Large intestine (tissue), 3 donors: ENCODE measurements at regions not wholly inside any gene's neighbourhood (a gene's known extent, or its start where the extent isn't known, plus 50 kb on each side); places are given as distances from the start of the nearest gene placed in this dataset.

Experiments
- DNase-seq, 2 donors: peaks; one replicate each; pipeline versions ENCODE4 v3.0.0 to v3.0.0-alpha.2; 2013
- H3K27ac ChIP-seq: one replicate; pipeline ENCODE4 v1.5.1; 2013; ENCODE audit warnings: low read length
- H3K27me3 ChIP-seq: 2 replicates; pipeline ENCODE4 v1.6.1; 2013; ENCODE audit warnings: low read length; ENCODE audit not compliant: control insufficient read depth, insufficient read depth
- H3K36me3 ChIP-seq: 2 replicates; pipeline ENCODE4 v1.6.1; 2013; ENCODE audit warnings: low read length; ENCODE audit not compliant: control insufficient read depth, insufficient read depth
- H3K4me1 ChIP-seq: one replicate; pipeline ENCODE4 v1.6.1; 2013; ENCODE audit warnings: low read length; ENCODE audit not compliant: control insufficient read depth, insufficient read depth
- H3K4me3 ChIP-seq: one replicate; pipeline ENCODE4 v1.5.1; 2013; ENCODE audit warnings: low read length
- H3K9me3 ChIP-seq: one replicate; pipeline ENCODE4 v1.6.1; 2013; ENCODE audit warnings: mild to moderate bottlenecking, low read depth, low read length, moderate library complexity; ENCODE audit not compliant: control insufficient read depth
- WGBS: methylation state at CpG from one replicate; pipeline ENCODE4 v1.1.5; 2013; ENCODE audit warnings: low lambda C conversion rate; ENCODE audit not compliant: insufficient coverage; 5-methylcytosine and 5-hydroxymethylcytosine counted together

DNA sequence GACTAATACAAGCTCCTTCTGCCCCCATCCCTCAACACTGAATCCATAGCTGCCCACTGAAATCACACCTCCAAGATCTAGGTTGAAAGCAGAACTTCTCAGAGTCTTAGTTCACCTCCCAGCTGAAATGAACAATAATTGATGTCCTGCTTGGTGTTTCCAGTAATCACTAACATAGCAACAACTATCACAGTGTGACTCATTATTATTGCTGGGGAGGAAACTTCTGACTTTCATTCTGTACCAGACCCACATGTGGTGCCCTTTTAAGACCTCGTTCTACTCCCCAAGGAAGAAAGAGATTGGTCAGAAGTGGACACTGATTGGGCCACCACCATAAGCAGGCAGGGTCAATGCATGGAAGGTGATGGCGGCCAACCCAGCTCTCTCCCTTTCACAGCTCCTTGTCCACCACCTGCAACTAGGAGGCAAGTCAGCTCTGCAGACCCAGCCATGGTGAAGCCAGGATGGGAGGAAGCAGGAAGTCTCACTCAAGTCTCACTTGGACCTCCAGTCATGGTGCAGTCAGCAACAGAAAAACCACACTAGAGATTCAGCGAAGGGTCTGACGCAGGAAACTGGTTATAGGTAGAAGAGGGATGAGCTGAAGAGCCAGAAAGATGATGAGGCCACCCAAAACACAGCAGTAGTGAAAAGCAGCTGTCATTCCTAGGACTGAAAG, 720.2 kb downstream of the PTPRU start:
- DNase-seq: no peak
- no peaks in the 10 kb centered on the region for H3K27me3 ChIP-seq
- WGBS: 90% methylated on average over 2 of the region's 4 CpGs
- H3K36me3 ChIP-seq: no peaks in the 10 kb centered on the region
- no peaks in the 10 kb centered on the region for H3K9me3 ChIP-seq
- no peak overlapping the region for H3K27ac ChIP-seq
- no peaks in the 10 kb centered on the region for H3K4me1 ChIP-seq
- H3K4me3 ChIP-seq: no peak overlapping the region

DNA sequence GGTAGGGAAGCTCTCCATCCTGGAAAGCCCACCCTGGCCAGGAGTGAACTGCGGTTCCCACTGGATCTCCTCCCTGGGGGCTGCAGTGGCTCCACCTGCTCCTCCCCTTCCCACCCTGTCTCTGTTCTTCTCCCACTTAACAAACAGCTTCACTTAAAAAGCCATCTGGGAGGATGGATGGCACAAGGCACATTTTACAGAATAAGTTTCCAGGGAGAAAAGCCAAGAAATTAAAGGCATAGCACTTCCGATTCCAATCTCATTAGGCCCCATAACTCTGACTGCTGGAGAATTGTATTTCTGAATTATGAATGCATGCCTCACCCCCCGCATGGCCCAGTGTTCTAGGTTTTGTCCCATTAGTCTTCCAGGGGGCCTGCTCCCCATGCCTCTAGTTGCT, 718.3 kb downstream of the PTPRU start:
- no peaks in the 10 kb centered on the region for H3K9me3 ChIP-seq
- no peak overlapping the region for H3K27ac ChIP-seq
- no peaks in the 10 kb centered on the region for H3K4me1 ChIP-seq
- no peaks in the 10 kb centered on the region for H3K27me3 ChIP-seq
- no peak for DNase-seq
- no CpG with 5 or more reads among the region's 3 CpGs for WGBS
- no peaks in the 10 kb centered on the region for H3K36me3 ChIP-seq
- H3K4me3 ChIP-seq: no peak overlapping the region

DNA sequence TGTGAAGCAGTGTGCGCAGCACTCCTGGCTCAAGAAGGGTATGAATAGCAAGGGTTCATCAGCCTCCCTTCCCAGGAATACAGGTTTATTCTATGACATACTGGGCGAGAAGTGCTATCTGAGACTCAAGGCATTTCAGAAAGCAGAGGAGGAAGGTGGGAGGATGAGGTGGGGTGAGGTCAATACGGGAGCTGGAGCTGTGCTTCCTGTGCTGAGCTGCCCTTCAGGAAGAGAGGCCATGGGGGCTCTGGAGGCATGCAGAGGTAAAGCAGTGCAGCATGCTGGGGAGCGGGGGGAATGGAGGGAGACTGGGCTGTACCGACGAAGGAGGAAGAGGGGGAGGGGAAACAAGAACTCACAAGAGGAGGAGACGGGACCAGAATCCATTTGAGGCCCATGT, 717.6 kb downstream of the PTPRU start:
- H3K9me3 ChIP-seq: no peaks in the 10 kb centered on the region
- no peaks in the 10 kb centered on the region for H3K4me1 ChIP-seq
- WGBS: 47% methylated on average over 2 of the region's 7 CpGs
- H3K27me3 ChIP-seq: no peaks in the 10 kb centered on the region
- H3K27ac ChIP-seq: no peak overlapping the region
- no peak overlapping the region for H3K4me3 ChIP-seq
- no peak for DNase-seq
- no peaks in the 10 kb centered on the region for H3K36me3 ChIP-seq

DNA sequence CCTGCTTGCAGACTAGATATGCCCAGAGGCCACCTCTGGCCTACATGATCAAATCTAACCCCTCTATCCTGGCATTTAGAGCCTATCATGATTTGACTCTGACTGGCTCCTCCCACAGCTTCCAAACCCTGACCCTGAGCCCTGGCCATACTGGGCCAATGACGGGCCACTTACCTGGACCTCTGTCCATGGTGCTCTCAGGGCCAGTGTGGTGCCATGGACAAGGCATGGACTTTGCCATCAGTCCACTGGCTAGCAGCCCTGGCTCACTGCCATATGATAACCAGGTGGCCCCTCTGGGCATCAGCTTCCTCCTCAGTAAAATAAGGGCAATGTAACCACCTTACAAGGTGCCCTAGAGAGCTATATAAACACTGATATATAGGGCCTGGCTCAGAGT, 713.4 kb downstream of the PTPRU start:
- Histone ChIP-seq H3K4me1 (no peaks in the 10 kb centered on the region), H3K27me3 (peaks cover 10% of the 10 kb centered on the region), H3K36me3 (no peaks in the 10 kb centered on the region), H3K4me3 (no peak overlapping the region), H3K9me3 (no peaks in the 10 kb centered on the region), H3K27ac (no peak overlapping the region)
- DNase-seq: no peak
- no CpG with 5 or more reads among the region's 1 CpG for WGBS

DNA sequence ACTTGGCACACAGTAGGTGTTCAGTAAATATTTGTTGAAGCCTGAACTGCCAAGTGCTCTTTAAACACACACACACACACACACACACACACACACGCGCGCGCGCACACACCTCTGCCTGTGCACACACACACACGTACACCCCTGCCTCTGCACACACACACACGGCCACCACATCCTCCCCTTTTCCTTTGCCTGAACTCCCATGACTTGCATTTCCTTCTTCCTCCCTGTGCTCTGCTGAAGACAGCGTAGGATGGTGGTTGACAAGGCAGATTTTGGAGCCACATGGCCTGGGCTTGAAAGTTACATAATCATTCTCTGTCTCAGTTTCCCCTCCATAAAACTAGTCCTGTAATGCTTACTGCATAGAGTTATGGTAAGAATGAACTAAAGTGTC, 712.3 kb downstream of the PTPRU start:
- no peak overlapping the region for H3K27ac ChIP-seq
- H3K4me1 ChIP-seq: no peaks in the 10 kb centered on the region
- H3K36me3 ChIP-seq: no peaks in the 10 kb centered on the region
- DNase-seq: no peak
- H3K27me3 ChIP-seq: peaks cover 10% of the 10 kb centered on the region
- no CpG with 5 or more reads among the region's 8 CpGs for WGBS
- no peak overlapping the region for H3K4me3 ChIP-seq
- no peaks in the 10 kb centered on the region for H3K9me3 ChIP-seq

DNA sequence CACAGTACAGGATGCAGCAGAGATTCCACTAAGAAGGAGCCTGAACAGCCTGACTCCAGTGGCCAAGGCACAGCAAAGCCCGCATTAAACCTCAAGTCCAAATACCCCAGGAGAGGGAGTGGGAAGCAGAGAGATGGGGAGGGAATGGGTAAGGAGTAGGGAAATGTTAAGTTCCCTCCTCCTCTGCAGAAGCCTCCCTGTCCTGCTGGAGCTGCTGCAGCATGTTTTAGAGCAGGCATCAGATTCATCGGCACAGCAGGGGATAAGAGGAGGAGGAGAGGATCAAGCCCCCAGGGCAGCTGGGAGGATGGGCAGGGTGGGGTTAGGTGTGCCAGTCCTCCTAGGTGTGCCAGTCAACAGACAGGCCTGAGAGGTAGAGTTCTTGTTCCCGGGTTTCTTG, 709.7 kb downstream of the PTPRU start:
- Histone ChIP-seq H3K4me1 (no peaks in the 10 kb centered on the region), H3K9me3 (no peaks in the 10 kb centered on the region), H3K27ac (no peak overlapping the region), H3K36me3 (no peaks in the 10 kb centered on the region), H3K4me3 (no peak overlapping the region), H3K27me3 (peaks cover 10% of the 10 kb centered on the region)
- DNase-seq: no peak
- no CpG with 5 or more reads among the region's 3 CpGs for WGBS

DNA sequence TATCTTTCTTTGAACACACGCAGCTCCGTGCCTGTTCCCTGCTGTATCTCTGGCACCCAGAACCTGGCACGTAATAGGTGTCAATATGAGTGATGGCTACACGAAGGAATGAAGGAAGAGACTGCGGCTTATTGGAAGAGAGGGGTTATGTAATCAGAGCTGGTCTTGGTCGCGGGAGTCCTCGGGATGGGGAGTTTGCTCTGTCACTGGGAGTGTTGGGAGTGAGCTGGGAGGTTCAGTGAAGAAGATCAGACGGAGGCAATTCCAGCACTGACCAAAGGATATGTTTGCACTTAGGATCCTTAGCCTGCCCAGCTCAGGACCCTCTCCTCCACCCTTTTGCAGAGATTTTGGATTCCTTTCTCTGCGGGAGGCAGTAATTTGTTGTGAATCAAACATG, 709.1 kb downstream of the PTPRU start:
- no peak overlapping the region for H3K27ac ChIP-seq
- peaks cover 10% of the 10 kb centered on the region for H3K27me3 ChIP-seq
- no peak overlapping the region for H3K4me3 ChIP-seq
- no peaks in the 10 kb centered on the region for H3K4me1 ChIP-seq
- H3K9me3 ChIP-seq: no peaks in the 10 kb centered on the region
- DNase-seq: no peak
- WGBS: no CpG with 5 or more reads among the region's 10 CpGs
- H3K36me3 ChIP-seq: no peaks in the 10 kb centered on the region

DNA sequence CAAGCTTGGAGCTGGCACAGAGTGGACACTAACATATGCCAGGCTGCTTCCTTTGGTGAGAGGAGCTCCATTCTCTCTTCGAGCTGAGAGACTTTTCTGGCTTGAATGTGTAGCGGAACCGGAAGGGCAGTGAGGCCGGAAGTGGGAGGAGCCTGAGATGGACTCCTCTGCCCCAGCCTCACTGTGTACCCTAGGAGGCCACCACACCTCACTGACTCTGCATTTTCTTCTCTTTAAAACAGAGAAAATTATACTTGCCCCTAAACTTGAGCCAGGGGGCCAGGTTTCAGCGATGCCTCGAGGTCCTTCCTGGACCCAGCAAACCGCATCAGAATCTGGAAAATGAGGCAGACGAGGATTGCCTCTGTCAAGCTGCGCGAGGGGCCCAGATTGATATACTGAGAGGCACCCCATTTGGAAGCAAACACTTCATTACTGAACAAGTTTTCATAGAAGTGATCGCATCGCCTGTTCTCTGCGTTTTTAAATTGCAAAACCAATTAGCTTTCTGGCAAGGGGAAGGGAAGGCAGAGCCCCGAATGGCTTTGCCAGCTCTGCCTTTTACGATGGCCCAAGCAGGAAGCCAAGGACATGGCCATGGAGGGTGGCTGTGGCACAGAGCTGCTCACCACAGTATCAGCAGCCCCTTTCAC, 708.1 kb downstream of the PTPRU start:
- Histone ChIP-seq H3K27ac (no peak overlapping the region), H3K27me3 (peaks cover 10% of the 10 kb centered on the region), H3K9me3 (no peaks in the 10 kb centered on the region), H3K4me3 (no peak overlapping the region), H3K36me3 (no peaks in the 10 kb centered on the region), H3K4me1 (no peaks in the 10 kb centered on the region)
- DNase-seq: no peak
- WGBS: no CpG with 5 or more reads among the region's 15 CpGs

DNA sequence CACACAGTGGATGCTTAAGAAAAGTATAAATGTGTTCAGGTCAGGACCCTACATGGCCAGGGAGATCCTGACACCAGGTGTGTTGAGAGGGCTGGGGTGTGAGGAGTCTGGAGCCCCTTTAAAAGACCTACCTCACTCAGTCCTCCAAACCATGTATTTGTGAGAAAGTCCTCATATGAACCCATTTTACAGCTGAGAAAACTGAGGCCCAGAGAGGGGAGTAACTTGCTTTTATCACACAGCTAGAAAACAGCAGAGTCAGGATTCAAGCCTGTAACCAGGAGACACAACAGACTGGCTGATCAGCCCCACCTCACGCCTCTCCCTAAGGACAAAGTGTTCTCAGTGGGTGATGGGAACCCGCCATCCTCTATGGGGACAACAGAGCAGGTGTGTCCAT, 706.7 kb downstream of the PTPRU start:
- H3K27ac ChIP-seq: no peak overlapping the region
- no peaks in the 10 kb centered on the region for H3K9me3 ChIP-seq
- H3K27me3 ChIP-seq: peaks cover 10% of the 10 kb centered on the region
- H3K4me3 ChIP-seq: no peak overlapping the region
- no CpG with 5 or more reads among the region's 2 CpGs for WGBS
- DNase-seq: no peak
- H3K4me1 ChIP-seq: no peaks in the 10 kb centered on the region
- no peaks in the 10 kb centered on the region for H3K36me3 ChIP-seq

DNA sequence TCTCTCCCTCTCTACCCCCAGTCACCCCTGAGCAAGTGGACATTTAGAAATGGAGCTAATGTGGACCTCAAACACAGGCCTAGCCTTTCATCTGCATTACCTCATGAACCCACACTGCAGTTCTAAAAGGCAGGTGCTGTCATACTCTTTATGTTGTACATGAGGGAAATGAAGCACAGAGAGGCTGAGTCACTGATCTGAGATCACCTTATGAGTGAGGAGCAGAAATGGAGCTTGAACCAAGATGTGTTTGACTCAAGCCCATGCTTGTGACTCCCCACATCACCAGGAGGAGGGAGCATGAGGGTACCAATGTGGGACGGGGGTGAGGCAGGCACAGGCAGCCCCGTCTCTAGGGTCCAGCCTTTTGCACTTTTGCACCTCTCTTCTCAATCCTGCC, 702.8 kb downstream of the PTPRU start:
- Histone ChIP-seq H3K4me3 (no peak overlapping the region), H3K4me1 (no peaks in the 10 kb centered on the region), H3K36me3 (no peaks in the 10 kb centered on the region), H3K27ac (no peak overlapping the region), H3K9me3 (no peaks in the 10 kb centered on the region), H3K27me3 (peaks cover 3% of the 10 kb centered on the region)
- WGBS: no CpG with 5 or more reads among the region's 2 CpGs
- DNase-seq: no peak

DNA sequence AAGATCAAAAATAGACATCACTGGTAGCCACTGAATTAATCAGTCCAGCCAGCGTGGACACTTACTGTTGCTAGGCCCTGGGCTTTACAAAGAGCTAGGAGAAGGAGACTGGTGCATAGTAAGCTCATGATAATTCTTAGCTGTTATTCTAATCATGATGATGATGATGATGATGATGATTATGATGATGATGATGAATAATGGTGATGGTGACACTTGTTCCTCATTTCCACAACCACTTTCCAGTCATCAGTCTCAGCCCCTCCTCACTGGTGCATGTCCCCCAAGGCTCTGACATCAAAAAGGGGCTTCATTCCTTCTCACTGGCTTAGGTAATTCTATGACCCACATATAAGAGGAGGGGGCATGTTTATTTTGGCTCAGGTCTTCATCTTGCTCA, 701.0 kb downstream of the PTPRU start:
- no CpG with 5 or more reads among the region's 1 CpG for WGBS
- H3K27me3 ChIP-seq: peaks cover 3% of the 10 kb centered on the region
- no peak overlapping the region for H3K4me3 ChIP-seq
- H3K27ac ChIP-seq: no peak overlapping the region
- no peaks in the 10 kb centered on the region for H3K9me3 ChIP-seq
- H3K36me3 ChIP-seq: no peaks in the 10 kb centered on the region
- H3K4me1 ChIP-seq: no peaks in the 10 kb centered on the region
- no peak for DNase-seq
